NCI-H345 treated with DMSO at 0.1 percent for 48 hours (cell line): ENCODE measurements at regions not wholly inside any gene's neighbourhood (a gene's known extent, or its start where the extent isn't known, plus 50 kb on each side); places are given as distances from the start of the nearest gene placed in this dataset.

Experiments
- DNase-seq: peaks from one replicate; lab custom pipeline; 2025; ENCODE audit not compliant: unreplicated experiment; lab: John Stamatoyannopoulos, UW

DNA sequence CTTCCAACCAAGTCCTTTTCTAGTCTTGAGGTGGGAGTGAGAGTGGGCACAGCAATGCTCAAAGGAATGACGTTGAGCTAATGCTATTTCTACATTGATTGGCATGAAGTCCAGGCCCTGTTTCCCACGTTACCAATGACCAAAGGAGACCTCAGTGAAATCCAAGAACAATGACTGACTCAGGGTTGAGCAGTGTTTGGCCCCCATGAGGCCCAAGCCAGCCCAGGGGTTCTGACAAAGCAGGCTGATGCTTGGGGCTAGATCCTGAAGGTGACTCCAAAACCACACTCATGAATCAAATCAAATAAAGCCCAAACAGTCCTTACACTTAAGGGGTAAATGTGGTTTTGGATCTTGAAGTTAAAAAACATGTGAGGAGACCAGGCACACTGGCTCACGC, 278.5 kb upstream of the GJB5 start:
- DNase-seq = no peak

DNA sequence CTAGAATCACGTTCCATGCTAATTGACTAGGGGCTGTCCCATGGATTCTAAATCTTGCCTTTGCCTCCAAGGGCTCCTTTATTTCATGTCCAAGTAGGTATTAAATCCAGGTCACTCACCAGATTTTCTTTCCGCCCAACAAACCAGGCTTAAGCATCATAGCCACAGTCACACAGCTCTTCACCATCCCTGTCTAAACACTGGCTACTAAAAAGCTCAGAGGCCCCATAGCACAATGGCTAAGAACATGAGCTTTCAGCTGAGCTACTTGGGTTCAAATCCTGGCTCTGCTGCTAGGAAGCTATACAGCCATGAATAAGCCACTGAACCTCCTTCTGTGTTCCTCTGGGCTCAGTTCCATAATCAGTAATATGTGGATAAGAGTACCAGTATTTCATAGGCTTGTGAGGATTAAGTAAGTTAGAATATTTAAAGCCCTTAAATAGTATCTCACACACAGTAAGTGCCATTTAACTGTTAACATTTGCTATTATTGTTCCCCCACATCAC, 277.2 kb upstream of the GJB5 start:
- DNase-seq = no peak

DNA sequence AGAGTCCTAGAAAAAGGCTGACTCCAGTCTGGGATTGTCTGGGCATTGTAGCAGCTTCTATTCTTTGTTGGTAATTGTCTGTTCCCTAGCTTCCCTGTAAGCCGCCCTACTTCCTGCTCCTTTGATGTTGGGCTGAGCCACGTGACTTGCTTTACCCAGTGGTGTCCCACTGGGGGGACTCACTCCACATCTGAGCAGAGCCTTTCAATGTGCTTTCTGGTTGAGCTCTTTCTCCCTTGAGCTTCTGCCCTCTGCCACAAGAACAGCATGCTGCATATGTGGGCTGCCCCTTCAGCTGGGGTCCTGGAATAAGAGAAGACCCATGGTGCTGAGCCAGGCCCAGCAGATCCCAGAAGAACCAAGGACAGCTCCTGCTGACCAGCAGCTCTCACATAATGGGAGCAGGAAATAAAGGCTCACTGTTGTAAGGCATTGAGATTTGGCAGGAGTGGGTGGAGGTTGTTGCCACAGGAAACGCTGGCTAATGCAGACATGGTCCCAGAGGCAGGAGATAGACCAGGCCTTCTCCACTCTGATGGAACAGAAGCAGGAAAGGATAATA, 276.3 kb upstream of the GJB5 start:
- no peak for DNase-seq

DNA sequence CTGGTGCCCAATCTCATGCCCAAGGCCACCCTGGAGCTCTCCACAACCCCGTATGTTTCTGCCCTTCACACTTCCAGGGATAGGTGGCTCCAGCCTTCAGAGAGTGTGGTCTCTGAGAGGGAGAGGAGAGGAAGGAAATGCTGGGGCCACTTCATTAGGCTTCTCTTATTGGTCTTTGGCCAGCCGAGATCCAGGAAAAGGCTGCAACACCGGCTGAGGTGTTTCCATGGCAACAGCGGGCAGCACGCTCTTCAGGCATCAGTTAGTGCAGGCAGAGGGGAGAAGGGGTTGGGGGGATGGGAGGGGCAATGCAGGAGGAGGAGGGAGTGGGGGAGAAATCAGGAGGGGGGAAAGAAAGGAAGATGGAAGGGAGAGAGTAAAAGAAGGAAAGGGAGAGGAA, 275.1 kb upstream of the GJB5 start:
- DNase-seq = no peak

DNA sequence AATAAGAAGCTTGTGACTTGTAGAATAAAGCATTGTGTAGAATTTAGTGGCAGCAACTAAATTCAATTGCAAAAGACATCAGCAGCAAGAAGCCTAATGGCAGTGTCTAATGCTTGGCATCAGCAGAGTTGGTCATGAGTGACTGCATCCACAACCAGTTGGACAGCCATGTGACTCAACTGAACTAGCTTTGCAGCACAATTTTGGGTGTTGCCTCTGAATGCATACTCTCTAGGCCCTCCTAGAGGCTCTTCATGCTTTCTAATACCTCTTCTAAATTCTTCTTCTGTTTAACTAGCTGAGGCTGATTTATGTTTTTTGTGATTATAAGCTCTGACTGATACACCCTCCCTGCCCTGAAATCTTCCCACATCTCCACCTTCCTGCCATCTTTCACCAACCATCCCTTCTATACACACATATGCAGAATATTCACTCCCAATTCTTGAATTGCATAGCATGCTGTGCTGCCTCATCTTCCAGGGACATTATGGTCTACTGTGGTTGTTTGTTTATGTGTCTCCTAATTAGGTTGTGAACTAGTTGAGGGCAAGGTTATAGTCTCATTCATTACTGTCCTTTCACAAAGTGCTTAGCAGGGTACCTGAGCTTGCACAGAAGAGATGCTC, 266.7 kb upstream of the GJB5 start:
- no peak for DNase-seq

DNA sequence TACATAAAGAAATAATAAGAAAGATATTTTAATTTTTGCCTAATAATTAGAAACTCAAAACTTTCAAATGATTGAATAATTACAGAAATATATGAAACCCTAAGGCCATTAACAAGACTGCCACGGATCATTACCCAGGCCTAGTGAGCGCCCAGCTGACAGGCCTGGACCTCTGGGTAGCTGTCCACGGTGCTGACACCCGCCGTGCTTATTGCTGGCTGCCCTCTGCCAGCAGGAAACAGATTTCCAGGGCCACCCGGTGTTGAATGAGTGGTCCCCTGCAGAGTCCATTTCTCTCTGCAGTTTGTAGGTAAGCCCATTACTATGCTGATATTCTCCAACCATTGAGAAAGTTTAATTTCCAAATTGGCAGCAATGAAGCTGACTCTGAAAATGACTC, 254.4 kb upstream of the GJB5 start:
- no peak for DNase-seq

DNA sequence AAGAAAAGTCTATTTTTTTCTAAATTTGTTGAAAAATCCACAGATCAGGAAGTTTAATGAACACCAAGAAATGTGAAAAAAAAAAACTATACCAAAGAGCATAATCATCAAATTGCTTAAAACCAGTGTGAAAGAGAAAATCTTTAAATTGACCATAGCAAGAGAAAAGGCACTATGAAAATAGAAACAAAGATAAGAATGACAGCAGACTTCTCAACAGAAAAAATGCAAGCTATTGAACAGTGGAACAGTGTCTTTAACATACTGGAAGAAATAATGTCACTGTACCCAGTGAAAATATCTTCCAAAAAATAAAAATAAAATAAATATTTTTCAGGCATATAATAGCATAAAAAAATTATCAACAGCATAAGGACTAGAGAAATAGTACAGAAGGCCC, 243.0 kb upstream of the GJB5 start:
- no peak for DNase-seq

DNA sequence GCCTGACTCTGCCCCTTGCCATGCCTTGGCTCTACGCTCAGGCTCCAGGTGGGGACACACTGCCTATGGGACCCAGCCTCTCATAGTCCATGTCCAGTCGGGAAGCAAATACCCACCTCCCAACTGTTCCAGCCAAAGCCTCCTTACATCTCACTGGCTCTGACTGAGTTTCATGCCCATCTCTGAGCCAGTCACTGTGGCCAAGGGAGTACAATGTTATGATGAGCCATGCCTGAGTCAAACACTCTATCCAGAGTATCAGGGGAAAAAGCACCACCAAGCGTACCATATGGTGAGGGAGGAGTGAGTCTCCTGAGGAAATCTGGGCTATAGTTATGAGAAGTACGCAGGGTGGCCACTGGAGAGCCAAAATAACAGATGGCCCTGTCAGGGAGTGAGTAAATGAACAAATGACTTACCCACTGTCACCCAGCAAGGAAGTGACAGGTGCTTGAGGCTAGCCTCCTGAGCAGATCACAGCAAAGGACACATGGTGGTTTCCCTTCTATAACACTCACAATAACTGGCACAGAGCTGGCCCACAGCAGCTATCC, 236.6 kb upstream of the GJB5 start:
- no peak for DNase-seq

DNA sequence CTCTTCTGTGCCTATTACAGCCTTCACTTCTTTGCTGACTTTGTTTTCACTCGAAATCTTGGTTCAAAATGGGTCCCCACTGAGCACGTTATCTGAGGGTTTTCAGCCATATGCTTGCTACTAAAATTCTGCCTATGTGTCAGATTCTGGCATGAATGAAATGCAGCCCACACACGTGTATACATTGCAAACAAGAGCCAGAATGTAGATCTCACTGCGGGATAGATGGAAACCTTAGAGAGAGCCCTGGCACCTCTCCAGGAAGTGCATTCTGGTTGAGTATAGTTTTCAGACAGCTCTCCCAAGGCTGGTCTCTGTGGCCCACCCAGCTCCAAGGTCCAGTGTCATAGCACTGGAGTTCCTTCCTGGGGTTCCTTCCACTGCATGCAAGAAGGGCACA, 234.7 kb upstream of the GJB5 start:
- DNase-seq = peak; percentile 37

DNA sequence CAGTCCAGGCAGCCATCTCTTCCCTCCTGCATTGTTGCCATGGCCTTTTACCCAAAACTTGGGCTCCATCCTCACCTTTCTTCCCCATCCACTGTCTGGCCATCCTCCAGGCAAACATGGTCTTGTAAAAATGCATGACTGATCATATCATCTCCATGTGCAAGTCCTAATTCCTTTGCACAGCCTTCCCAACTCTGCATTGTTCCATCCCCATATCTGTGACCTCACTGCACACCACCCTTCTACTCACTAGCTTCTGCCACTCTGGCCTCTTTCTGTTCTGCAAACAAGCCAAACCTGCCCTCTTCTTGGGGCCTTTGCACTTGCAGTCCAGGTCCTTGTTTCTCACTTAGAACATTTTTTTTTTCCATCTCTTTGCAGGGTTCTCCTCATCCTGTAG, 230.1 kb upstream of the GJB5 start:
- DNase-seq = no peak

DNA sequence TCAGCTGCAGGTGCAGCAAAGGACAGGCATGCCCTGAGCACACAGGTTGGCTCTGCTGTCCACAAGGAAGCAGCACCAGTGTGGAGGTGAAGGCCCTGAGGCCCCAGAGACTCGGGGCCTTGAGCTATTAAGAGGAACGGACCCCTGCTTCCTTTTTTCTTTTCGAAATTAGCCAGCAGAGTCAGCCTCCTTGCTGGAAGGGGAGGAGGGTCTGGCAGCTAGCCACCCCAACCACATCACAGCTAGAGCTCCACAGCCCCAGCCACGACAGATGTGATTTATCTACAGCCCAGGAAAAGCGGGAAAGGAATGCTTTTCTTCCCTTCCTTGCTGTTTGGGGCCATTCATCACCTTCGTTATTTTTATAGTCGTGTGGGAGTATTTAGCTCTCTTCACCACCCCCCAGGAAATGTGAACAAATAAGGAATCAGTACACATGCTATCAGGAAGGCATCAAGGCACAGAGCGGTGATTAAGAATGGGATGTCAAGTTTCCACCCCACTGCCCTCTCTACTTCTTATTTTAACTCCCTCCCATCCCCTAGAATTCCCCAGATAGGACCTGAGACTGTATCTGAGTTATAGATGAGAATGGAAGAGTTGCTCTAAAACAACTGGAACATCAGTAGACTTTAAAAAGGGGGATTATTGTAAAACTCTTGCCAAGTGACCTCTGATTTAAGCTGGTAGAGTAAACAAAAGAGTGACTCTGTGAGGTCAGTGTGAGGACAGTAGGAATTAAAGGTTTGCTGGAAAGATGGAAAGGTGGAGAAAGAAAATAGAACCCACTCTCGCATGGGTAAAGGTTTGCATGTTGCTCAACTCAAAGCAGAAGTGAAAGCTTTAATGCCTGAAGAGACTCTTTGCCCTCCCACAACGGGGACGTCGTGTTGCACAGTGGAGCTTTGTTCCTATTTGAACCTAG, 224.7 kb upstream of the GJB5 start:
- no peak for DNase-seq

DNA sequence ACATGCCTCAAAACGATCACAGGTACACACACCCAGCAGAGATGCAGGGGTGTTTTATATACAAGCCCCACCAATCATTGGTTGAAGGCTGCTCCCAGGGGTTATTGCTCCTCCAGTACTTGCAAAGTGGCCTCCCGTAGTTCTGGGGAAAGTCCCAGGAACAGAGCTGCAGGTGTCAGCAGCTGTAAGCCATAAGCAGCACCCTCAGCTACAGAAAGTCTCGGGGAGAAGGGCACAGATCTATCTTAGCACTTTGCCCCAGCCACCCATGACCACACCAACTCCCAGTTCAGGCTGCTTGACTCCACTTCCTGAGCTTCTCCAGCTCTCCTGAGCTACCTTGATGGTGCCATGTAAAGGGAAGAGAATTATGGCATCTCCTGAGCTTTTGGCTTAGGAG, 222.7 kb upstream of the GJB5 start:
- no peak for DNase-seq

DNA sequence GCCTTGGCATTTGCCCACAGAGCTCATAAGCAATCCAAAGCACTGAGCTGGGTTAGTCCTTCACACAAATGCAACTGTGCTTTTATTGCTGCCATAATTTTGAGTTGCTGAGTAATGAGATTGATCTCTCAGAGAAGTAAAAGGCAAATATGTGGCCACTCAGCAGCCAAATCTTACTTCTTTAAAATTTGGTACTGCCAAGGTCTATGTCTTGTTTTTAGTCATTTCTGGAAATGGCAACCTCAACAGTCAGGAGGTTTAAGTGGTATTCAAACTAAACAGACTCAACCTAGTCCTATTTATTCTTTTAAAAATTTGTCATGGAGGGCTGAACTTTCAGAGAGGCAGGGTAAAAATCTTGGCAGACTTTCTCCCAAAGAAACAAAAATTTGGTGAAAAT, 216.4 kb upstream of the GJB5 start:
- no peak for DNase-seq

DNA sequence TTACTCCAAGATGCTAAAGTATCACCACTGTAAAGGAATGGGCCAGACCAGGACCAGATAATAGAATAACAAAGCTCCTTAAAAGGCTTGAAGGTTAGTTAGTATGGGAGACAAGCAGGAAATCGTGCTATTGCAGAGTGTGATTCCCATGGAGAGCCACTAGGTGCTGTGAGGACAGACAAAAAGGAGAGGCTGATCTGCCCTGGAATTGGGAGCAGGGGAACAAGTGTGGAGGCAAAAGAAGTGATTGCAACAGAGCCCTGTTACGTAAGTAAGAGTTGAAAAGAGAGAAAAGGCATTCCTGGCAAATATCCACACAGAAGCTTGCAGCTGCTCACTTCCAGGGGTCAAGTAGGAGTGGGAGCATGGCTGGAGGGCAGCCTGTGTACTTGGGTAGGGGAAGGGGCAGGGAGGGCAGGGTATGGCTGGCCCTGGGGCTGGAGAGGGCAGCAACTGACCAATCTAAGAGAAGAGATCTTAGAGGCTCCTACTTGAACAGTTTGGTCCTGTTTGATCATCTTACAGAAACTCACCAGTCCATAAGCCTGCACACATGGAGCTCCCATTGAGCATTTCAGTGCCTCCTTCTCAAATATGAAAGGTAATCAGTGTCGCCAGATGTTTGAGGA, 207.7 kb upstream of the GJB5 start:
- no peak for DNase-seq

DNA sequence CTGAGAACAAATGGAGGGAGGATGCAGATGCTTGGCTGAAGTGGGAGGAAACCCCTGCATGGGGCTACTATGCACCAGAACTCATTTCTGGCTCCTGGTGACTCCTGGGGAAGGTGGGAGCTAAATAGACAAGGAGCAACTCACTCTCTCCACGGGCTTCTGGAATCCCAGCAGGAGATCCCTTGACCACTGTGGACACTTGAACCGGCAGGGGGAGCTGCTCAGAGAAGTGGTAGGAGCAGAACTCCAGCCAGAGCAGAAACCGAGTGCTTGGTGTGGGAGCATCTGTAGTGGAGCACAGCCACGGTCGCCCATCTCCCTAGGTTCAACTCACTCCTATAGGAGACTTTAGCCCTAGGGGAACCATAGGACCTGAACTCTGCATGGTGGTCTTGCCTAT, 205.6 kb upstream of the GJB5 start:
- no peak for DNase-seq

DNA sequence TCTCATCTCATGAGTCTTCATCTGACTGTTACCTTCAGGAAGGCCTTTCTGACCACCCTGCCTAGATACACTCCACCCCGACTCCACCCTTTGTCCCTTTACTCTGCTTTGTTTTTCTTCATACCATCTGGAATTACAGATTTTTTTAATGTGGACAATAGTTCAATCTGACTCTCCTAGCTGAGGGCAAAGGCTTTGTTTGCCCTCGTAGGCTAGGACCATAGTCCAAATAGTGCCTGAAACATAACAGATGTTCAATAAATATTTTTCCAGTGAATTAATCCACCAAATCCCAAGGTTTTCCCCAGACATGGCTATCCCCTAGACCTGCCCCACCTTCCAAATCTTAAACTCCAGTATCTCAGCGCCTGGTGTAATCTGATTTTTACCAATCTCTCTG, 176.5 kb upstream of the GJB5 start:
- DNase-seq = no peak

DNA sequence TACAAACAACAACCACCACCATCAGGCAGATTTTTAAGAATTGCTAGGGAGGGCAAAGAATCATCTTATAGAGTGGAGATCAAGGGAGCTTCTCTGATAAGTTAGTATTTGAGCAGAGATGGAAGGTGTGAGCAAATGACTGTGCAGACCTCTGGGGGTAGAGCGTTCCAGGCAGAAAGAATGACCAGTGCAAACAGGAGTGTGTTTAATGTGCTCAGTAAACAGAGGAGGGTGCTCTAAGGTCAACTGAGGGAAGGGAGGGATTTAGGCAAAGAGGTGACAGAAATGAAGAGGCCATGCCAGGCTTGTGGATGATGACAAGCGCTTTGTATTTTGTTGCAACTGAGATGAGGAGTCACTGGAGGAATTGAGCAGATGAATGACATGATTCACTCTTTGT, 172.5 kb upstream of the GJB5 start:
- no peak for DNase-seq

DNA sequence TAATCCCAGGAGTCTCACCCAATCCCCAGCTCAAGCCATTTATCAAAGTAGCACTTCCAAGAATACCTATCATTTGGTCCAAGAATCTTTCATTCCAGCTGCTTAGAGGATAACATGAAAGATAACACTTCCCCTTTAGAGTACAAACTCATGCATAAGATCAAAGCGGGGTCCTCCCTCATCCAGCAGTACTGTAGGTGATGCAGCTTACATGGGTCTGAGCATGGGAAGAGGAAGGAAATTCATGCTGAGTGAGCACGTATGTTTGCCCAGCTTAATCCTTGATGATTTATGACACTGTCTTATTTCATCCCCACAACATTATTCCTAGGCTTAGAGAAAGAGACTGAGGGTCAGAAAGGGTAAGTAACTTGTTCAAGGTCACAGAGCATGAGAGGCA, 167.1 kb upstream of the GJB5 start:
- no peak for DNase-seq

DNA sequence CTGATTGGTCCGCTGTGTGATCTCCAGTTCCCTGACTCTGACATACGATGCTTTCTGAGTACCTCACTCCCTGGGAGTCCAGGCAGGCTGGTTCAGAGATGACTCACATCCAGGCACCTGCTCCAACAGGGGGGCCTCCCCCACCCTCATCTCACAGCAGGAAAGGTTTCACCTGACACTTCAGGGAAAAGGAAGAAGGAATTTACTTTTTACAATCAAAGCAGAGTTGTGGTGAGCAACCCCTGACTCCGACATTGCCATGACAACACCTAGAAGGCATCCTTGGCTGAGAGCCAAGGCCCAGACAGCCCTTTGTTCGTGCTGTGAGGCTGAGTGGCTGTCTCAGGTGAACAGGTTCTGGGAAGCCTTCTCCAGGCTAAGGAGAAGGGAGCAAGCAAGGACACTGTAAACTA, 164.6 kb upstream of the GJB5 start:
- peak; percentile 97 for DNase-seq

DNA sequence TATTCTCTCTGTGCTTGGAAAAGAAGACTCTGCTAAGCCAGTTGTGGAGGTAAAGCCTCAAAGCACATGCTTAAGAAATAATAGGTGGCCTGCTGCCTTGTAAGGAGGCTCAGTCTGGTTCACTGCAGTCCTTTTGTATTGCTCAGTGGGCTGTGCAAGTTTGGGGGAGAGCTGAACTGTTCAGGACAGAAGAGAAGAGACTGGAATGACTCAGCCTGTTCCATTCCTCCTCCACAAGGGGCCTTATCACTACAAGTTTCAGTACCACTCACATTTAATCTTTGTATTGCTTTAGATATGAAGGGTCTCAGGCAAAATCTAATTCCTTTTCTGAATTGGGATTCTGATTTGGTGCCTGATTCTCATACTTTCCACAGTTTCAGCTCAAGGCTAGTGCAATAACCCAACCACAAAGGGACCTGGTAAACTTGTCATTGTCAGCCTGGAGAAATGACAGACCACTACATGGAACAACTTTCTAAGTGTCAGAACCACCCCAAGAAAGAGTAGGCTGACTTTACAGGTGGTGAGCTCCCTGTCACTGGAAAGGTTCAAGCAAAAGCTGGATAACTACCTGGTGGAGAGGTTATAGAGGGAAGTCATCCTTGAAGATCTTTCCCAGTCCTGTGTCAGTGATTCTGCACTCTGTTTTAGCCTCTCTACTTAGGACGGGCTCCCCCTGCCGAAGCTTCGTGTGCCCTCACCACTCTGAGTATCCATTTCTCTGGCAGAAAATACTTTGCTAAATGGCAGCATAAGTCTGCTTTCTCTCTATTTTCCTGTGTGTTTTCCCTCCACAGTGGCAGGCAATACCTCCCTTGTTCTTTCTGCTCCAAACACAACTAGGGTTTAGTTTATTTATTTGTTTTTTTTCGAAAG, 162.9 kb upstream of the GJB5 start:
- DNase-seq = no peak
